ENCODE measurements at regions not wholly inside any gene's neighbourhood (a gene's known extent, or its start where the extent isn't known, plus 50 kb on each side); places are given as distances from the start of the nearest gene placed in this dataset.

DNA sequence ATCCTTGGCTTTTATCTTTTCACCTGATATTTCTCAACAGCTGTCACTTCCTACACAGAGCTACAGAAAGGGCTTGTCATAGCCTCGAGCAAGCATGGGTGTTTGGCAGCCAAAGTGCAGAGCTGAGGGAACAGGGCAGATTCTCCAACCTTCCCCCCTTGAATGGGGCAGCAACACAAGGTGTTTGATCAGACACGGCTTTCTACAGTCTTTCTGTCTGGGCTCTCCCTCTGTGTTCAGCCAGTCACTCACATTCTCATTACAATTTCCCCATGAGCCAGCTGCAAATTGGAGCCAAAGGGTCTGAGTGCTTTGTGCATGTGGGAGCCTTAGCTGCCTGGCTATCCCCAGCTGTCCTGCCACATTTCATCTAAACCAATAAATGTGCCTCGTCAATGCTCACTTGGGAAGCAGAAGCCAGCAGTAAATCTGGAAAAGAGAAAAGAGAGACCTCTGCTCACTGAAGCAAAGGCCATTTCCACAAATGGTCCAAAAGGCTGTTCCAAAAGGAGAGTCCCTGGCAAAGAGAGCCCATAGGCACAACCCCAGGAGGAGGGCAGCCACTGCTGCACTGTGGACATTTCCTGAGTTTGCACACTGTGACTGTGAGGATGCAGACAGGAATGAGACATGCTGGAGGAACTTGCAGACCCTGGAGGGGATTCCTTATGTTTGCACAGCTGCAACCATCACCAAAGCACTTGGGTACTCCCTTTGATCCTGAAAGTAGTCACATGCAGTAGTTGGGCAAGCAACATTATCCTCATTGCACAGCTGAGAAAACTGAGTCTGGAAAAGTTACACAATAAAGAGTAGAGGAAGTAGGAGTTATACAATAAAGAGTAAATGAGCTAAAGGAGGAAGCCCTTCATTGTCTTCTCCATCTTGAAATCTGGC, 186.8 kb downstream of the FAM181B start:
- no peaks in the 10 kb centered on the region for H3K9me3 ChIP-seq (ENCODE audit: control insufficient read depth, insufficient read depth, low read length)
- DNase-seq (ENCODE audit: low read depth, low spot score) = no peak
- H3K27ac ChIP-seq (ENCODE audit: low read depth, low read length) = no peak overlapping the region
- TF ChIP-seq, protein P1, sequence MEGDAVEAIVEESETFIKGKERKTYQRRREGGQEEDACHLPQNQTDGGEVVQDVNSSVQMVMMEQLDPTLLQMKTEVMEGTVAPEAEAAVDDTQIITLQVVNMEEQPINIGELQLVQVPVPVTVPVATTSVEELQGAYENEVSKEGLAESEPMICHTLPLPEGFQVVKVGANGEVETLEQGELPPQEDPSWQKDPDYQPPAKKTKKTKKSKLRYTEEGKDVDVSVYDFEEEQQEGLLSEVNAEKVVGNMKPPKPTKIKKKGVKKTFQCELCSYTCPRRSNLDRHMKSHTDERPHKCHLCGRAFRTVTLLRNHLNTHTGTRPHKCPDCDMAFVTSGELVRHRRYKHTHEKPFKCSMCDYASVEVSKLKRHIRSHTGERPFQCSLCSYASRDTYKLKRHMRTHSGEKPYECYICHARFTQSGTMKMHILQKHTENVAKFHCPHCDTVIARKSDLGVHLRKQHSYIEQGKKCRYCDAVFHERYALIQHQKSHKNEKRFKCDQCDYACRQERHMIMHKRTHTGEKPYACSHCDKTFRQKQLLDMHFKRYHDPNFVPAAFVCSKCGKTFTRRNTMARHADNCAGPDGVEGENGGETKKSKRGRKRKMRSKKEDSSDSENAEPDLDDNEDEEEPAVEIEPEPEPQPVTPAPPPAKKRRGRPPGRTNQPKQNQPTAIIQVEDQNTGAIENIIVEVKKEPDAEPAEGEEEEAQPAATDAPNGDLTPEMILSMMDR (IDR thresholded peaks at IDR 0.05; ENCODE audit: low read depth, low read length) = no peak
- POLR2A ChIA-PET = no interaction called here
- CTCF ChIA-PET = no interaction called here
- no peaks in the 10 kb centered on the region for H3K27me3 ChIP-seq (ENCODE audit: control insufficient read depth, insufficient read depth, low read length)
- H3K4me3 ChIP-seq (ENCODE audit: low read depth, low read length) = no peak overlapping the region

- no peaks in the 10 kb centered on the region for H3K9me3 ChIP-seq (ENCODE audit: control insufficient read depth, insufficient read depth, low read length)
- H3K27me3 ChIP-seq (ENCODE audit: control insufficient read depth, insufficient read depth, low read length) = no peaks in the 10 kb centered on the region
- no peak for DNase-seq (ENCODE audit: low read depth, low spot score)
- CTCF ChIA-PET = no interaction called here
- POLR2A ChIA-PET = no interaction called here
- no peak overlapping the region for H3K4me3 ChIP-seq (ENCODE audit: low read depth, low read length)
- TF ChIP-seq, protein P1 (IDR thresholded peaks at IDR 0.05; ENCODE audit: low read depth, low read length) = no peak
- H3K27ac ChIP-seq (ENCODE audit: low read depth, low read length) = no peak overlapping the region
These were observed 194.0 kb downstream of the FAM181B start for GRCh38 chr11:82539669-82540068.

DNA sequence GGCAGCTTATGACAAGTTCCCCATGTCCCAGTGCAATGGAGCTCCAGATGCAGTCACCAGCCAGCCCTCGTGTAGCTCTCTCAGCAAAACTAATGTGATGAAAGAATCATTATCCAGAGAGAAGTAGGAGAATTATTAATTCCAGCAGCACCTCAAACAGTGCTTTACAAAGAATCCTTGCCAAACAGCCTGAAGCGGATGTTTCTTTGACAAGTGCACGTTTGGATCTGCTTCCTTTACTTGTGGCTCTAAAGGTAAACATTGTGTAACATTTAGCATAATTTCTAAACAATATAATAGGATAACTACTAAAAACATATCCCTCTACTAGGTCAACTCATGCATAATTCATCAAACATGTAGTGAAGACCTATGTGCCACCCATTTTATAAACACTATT, 197.0 kb downstream of the FAM181B start:
- DNase-seq (ENCODE audit: low read depth, low spot score) = no peak
- Histone ChIP-seq H3K27ac (ENCODE audit: low read depth, low read length) (no peak overlapping the region), H3K9me3 (ENCODE audit: control insufficient read depth, insufficient read depth, low read length) (no peaks in the 10 kb centered on the region), H3K4me3 (ENCODE audit: low read depth, low read length) (no peak overlapping the region), H3K27me3 (ENCODE audit: control insufficient read depth, insufficient read depth, low read length) (no peaks in the 10 kb centered on the region)
- POLR2A ChIA-PET = no interaction called here
- TF ChIP-seq, protein P1 (IDR thresholded peaks at IDR 0.05; ENCODE audit: low read depth, low read length) = no peak
- CTCF ChIA-PET = no interaction called here

DNA sequence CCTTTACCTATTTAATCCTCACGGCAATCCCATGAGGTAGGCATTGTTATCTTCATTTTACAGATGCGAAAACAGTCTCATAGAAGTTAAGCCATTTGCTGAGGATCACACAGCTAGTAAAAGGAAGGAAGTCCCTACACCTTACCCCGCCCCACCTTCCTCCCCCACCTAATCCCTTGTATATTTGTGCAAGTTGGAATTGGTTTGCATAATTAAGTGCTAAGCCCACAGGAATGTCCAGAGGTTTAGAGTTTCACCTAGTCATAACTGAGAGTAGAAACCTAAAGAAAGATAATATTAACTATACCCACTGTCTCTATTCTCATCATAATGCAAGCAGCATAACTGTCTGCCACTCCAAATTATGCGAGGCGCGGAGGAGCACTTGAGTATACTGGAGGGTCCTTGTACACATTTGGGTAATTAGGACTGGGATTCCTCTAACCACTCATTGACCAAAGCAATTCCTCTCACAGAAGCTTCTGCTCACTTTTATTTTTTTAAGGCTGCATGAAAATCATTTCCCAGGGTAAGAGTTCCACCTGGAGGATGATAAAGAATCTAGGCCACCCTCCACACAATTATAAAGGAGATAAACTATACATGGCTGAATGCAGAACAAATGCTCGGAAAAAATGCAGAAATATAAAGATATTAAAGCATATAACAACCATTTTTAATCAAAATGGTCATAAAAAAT, 199.9 kb downstream of the FAM181B start:
- Histone ChIP-seq H3K27ac (ENCODE audit: low read depth, low read length) (no peak overlapping the region), H3K9me3 (ENCODE audit: control insufficient read depth, insufficient read depth, low read length) (no peaks in the 10 kb centered on the region), H3K4me3 (ENCODE audit: low read depth, low read length) (no peak overlapping the region), H3K27me3 (ENCODE audit: control insufficient read depth, insufficient read depth, low read length) (no peaks in the 10 kb centered on the region)
- TF ChIP-seq, protein P1 (IDR thresholded peaks at IDR 0.05; ENCODE audit: low read depth, low read length) = no peak
- POLR2A ChIA-PET = no interaction called here
- CTCF ChIA-PET = no interaction called here
- DNase-seq (ENCODE audit: low read depth, low spot score) = no peak

- ChIA-PET CTCF (no interaction called here), POLR2A (no interaction called here)
- no peaks in the 10 kb centered on the region for H3K9me3 ChIP-seq (ENCODE audit: control insufficient read depth, insufficient read depth, low read length)
- no peak for DNase-seq (ENCODE audit: low read depth, low spot score)
- H3K27me3 ChIP-seq (ENCODE audit: control insufficient read depth, insufficient read depth, low read length) = no peaks in the 10 kb centered on the region
- TF ChIP-seq, protein P1 (IDR thresholded peaks at IDR 0.05; ENCODE audit: low read depth, low read length) = no peak
- no peak overlapping the region for H3K27ac ChIP-seq (ENCODE audit: low read depth, low read length)
- H3K4me3 ChIP-seq (ENCODE audit: low read depth, low read length) = no peak overlapping the region
These were observed 203.7 kb downstream of the FAM181B start for GRCh38 chr11:82529936-82530335.
